HG02798 (cell line): ENCODE measurements at regions not wholly inside any gene's neighbourhood (a gene's known extent, or its start where the extent isn't known, plus 50 kb on each side); places are given as distances from the start of the nearest gene placed in this dataset.
"Not testable (repeated sequence)": the region's sequence is repeated elsewhere in the genome, so short reads cannot be mapped to it uniquely, and the experiment has no call there.

Experiments used
- ATAC-seq: cut with Tn5 transposase; IDR thresholded peaks from one replicate; pipeline ENCODE4 v1.9.1; 2021; ENCODE audit warnings: mild to moderate bottlenecking; ENCODE audit not compliant: unreplicated experiment, poor library complexity

DNA sequence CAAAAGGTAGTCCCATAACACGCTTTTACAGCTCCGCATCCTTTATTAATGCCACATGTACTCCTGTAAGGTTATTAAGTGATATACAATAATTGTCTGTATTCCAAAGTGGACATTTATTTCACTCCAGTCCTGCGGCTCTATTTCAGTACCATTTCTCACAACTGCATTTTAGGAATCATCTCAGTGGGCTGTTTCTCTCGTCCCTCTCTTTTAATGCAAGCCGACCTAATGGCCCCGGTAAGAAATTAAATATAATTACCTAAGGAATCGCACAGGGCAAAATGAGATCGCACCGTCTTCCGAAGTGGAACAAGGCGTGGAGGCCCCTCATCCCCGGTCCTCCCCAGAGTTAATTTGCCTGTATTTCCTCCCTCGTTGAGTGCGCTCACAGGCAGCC, 216.5 kb downstream of the RAB11FIP2 start:
- no peak for ATAC-seq

DNA sequence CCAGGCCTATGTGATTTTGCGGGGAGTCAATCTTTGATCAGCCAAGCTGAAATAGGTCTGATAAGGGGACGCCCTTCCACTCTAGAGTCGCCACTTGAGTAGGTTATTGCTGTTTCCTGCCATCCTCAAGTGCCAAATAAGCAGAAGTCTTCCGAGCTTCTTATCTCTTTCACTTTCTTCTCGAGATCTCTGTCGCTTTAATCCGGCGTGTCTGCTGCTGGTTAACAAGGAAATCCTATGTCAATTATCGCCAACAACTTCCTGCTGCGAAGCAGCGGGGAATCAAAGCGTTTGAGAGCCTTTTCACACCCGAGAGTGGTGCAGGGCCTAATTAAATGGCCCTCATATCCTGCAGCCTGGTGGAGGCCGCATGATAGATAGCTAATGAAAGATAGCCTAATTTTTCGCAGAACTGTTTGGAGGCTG, 215.9 kb downstream of the RAB11FIP2 start:
- no peak for ATAC-seq

DNA sequence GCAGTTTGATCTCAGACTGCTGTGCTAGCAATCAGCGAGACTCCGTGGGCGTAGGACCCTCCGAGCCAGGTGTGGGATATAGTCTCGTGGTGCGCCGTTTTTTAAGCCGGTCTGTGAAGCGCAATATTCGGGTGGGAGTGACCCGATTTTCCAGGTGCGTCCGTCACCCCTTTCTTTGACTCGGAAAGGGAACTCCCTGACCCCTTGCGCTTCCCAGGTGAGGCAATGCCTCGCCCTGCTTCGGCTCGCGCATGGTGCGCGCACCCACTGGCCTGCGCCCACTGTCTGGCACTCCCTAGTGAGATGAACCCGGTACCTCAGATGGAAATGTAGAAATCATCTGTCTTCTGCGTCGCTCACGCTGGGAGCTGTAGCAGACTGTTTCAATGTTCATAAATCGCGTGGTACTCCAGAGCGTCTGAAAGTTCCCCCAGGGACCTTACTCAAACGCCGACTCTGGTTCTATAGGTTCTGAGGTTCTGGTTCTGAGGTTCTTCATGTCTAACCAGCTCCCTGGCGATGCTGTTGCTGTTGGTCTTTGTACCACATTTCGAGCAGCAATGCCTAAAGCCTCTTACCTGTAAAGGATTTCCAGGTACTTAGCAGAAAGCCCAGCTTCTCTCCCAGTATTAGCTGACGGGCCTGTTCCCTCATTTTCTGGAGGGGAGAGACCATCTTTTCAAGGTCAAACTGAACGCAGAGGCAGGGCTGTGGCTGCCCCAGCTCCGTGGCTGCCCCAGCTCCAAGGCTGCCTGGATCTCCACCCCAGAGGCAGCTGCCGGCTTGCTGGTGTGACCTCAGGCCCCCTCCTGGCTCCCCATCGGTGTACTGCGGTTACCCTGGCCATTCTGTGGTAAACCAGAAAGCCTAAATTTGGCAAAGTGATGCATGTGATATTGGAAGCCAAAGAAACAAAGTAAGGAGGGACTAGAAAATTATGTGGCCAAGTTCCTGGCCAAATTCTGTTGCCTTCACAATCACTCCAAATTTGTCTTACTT, 207.9 kb downstream of the RAB11FIP2 start:
- not testable (repeated sequence) for ATAC-seq

DNA sequence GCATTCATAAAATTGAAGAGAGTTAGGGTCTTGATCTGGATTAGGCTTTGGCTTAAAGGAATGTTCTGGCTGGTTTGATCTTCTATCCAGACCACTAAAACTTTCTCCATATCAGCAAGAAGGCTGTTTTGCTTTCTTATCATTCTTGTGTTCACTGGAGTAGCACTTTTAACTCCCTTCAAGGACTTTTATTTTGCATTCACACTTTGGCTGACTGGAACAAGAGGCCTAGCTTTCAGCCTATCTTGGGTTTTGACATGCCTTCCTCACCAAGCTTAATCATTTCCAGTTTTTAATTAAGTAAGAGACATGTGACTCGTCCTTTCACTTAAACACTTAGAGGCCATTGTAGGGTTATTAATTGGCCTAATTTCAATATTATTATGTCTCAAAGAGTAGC, 190.3 kb downstream of the RAB11FIP2 start:
- not testable (repeated sequence) for ATAC-seq

DNA sequence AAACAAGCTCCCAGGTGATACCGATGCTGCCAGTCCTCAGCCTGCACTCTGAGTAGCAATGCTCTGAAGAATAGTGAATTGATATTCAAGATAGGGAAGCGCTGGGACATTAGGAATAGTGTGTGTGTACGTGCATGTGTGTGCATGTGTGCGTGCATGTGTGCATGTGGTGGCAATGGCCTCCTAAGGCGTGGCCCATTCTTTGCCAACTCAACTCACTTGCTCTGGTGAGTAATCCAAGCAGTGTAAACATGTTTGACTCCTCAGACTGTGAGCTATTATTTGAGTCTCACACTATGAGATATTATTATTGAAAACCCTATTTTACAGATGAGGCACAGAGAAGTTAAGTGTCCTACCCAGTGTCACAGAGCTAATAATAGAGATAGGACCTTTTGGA, 186.6 kb downstream of the RAB11FIP2 start:
- no peak for ATAC-seq

DNA sequence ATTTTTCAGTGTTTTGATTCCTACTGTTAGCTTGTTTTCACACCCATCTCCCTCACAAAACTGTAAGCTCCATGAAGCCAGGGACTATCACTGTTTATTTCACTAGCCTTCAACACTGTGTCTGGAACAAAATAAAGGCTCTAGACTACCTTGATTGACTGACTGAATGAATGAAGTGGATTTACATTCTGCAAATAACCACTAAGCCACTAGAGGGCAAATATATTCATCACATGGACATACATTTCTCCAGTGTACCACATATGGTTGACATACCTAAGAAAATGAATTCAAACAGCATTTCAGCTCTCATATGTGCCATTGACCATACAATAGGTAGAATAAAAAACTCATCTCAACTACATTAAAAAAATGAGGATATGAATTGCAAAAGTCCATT, 185.9 kb downstream of the RAB11FIP2 start:
- ATAC-seq = no peak

DNA sequence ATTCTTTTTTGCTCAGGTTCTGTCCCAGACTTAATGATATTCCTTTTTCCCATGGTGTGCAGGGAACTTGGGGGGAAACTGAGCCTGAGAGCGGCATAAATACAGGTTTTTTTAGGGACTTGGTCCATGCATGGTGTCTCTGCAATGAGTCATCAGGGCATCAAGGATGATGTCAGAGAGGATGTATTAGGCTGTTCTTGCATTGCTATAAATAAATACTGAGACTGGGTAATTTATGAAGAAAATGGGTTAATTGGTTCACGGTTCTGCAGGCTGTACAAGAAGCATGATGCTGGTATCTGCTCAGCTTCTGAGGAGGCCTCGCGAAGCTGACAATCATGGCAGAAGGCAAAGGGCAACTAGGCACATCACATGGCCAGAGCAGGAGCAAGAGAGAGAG, 185.4 kb downstream of the RAB11FIP2 start:
- ATAC-seq = no peak

DNA sequence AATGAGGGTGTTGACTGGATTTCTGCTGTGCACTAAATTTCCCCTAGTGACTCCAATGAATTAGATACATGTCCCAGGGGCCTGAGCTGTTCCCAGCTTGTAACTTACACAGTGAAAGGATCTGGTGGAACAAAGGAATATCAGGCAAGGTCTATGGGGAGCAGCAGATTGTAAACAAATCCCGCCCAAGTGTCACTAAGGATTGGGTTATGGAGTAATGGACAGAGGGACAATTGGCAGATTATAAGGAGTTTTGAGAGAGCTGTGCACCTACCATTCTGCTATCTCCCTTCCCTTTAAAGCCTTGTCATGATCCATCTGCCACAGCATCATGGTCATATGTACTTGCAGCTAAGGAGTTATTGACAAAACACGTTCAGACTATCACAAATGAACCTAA, 183.0 kb downstream of the RAB11FIP2 start:
- ATAC-seq = no peak

DNA sequence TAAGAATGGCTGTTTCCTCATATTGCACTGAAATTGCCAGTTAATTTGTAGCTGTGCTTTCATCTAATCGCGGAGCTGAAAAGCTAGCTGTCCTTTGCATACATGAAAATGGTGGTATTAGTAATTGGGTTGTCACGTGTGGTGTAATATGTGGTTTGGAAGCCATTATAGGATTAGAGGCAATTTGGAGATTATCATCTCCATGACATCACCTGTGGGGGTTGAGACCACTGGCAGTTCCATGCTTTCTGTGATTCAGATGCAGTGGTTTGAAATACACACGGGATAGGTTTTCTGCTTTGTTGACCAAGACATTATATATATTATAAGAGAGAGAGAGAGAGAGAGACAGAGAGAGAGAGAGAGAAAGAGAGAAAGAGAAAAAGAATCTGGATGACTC, 180.8 kb downstream of the RAB11FIP2 start:
- no peak for ATAC-seq

DNA sequence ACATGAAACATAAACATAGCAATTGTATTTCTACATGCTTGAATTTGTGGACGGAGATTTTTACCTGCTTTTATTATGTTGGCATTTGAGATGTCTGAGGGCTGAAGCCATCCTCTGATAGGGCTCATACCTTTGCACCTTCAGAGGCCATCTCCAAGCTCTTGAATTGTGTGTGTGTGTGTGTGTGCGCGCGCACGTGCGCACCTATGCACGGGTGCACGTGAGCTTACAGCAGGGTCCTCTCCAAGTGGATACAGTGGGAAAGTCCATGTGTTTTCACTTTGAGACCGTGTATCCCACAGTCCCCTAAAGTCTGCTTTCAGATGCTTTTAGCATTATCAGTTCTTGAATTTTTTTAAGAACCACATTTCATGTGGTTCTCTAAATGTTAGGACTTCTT, 178.6 kb downstream of the RAB11FIP2 start:
- ATAC-seq = no peak

DNA sequence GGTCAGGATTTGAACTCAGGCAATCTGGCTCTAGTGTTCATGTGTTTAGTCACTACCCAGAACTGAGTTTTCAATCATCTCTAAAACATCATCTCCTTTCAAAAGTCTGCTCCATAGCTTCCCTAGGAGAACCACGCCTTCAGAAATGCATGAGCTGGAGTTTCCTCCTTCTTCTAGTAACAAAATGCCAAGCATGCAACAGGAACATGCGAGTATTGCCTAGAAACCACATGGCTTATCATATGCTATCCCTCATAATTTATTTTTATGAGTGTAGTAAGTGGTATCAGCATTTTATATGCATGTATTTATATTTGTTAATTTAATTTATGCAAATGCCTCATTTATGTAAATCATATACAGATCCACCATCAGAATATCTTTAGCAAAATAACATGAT, 170.9 kb downstream of the RAB11FIP2 start:
- no peak for ATAC-seq

DNA sequence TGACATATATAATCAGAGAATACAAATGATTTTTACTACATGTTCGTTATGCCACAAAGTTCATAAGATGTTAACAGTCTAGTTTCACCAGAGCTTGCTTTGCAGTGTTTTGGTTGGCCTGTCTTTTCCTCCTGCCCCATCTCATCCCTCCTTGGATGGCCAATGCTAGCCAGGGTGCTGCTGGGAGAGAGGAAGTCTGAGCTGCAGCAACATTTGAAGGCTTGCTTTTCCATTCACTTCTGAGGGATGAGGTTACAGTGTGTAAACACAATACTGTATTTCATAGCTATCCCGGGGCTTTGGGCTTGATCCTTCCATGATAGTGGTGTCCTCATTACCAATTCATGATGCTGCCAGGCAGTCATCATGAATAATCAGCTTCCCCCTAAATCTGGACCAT, 170.5 kb downstream of the RAB11FIP2 start:
- no peak for ATAC-seq

DNA sequence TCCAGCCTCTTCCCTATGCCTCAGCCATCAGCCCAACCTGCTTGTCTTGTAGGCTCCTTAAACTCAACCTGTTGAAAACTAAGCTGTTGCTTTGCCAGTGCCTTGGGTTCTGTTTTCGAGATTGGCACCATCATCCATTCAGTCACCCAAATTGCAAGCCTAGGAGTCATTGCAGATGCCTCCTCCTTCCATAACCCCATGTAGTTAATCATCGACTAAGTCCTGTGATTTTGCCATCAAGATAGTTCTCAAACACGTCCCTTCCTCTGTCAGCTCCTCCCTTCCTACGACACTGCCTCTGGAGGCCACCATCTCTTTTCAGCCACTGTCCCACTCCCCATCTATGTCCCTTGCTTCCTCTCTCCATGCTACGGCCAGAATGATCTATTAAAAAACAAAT, 168.1 kb downstream of the RAB11FIP2 start:
- ATAC-seq = no peak

DNA sequence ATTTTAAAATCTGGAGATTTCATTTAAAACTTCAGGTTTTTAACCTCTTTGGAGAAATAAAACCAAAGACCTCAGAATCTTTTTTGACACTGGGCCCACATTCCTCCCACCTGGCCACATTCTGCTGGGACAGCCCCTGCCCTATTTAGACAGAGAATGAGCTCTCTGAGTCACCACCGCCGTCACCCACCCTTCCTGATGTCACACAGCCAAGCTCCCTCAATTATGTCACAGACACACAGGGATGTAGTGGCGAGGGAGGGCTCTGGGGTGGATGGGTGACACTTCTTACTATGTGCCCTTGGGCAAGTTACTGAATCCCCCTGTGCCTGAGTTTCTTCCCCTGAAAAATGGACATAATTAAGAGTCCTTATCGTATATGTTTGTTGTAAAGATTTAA, 162.6 kb downstream of the RAB11FIP2 start:
- ATAC-seq = no peak

DNA sequence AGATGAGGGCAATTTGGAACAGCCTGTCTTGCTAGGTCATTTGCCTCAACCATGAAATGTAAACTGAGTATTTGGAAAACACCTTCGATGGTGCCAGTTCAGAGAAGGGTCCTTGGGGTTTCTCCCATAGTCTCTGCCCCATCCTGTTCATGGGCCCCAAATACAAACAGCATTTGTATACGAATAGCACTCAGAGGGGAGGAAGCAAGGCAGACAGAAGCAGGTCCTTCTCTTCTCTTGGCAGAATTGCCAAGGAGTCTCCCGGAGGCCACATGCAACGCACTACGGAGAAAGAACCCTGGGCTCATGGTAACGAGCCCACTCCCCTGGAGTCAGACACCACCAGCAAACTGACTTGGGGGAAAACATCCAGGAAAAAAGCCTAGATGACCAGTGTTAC, 162.1 kb downstream of the RAB11FIP2 start:
- no peak for ATAC-seq

DNA sequence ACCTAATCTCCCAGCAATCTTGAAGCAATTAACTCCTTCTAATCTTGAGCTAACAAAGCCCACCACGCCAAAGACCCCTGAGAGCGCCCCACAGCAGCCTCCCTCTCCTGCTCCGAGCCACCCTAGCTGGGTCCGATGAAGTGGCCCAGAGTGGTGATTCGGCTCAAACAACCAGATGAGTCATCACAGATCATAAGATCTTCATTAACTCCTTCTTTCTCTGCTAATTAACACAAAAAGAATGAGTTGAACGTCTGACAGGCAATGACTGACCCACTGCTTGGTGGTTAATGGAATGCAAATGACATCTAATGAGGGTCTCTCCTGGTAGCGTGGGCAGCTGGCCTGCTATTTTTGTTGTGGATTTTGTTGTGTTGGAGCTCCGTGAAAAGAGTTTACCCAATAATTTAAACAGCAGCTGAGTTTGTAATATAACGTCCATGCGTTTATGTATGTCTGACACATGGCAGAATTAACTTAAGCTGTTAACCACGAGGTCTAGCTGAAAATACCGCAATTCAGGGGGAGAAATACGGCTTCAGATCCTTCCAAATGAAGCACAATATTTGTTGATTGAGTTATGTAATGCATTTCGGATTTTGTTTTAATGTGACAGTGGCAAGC, 161.4 kb downstream of the RAB11FIP2 start:
- no peak for ATAC-seq

DNA sequence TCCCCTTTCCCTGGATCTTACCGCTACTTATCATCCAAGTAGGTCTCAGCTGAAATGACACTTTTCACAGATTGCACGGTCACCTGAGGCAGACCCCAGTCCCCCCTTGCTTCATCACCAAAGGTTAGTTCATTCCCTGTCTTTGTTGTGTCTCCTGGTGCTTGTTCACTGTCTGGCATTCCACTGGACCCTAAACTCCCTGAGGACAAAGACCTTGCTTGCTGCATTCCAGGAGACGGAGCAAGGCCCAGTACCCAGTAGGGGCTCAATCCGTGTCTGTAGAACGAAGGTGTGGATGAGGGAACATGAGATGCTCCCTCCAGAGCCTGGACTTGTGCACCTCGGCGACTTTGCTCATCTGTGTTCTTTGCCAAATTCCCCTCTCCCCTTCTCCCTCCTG, 160.0 kb downstream of the RAB11FIP2 start:
- ATAC-seq = no peak

DNA sequence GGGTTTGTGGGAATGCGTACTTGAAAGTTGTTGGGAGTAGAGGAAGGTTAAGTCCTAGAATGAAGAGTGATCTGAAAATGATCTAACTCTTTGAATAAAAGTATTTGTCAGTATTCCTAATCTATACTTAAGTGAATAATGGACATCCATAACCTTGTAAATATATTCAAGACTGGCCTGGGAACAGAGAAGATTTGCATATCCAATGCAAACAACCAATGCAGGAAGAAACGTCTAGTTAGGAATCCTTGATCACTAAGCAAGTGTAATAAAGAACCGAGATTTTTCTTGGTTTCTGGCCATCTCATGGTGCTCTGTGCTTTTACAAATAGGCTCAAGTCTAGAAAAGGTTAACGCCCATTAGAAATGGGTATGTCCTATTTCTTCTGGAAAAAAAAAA, 157.1 kb downstream of the RAB11FIP2 start:
- ATAC-seq = no peak

DNA sequence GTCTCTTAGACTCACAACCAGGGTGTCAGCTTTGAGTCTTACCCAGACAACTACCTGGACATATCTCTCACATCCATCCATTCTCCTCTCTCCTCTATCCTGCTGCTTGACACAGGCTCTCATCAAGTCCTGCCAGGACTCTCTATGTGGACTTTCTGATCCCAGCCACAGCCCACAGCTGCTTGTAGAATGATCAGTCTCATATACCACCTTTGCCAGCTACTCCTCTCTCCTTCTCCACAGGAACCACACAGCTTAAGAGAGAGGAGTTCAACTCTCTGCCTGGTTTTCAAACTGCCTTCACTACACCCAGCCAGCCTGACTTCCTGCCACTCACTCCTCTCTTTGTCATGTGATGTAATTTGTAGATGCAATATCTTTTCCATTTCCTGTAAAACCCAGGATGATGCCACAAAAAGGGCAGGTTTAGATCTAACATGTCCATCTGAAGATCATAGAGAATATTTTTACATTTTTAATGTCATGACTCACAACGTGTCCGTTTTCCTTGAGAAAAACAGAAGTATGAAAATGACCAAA, 154.0 kb downstream of the RAB11FIP2 start:
- no peak for ATAC-seq

DNA sequence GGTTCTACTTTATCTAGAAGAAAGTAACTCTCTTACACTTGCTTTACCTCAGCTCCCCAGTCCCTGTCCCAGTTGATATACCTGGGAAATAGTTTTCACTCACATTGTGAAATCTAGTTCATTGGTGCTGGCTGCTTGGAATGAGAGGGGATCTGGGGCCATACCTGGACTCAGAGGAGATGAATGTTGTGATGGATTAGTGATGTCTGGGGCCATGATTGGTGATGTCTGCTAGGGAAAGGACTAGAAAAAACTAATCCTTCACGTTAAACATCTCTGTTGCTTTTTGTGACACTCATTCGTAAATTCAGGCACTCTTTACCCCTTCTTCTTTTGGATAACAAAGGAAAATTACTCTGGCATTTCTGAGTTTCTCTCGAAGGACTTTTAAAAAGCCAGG, 152.4 kb downstream of the RAB11FIP2 start:
- no peak for ATAC-seq

DNA sequence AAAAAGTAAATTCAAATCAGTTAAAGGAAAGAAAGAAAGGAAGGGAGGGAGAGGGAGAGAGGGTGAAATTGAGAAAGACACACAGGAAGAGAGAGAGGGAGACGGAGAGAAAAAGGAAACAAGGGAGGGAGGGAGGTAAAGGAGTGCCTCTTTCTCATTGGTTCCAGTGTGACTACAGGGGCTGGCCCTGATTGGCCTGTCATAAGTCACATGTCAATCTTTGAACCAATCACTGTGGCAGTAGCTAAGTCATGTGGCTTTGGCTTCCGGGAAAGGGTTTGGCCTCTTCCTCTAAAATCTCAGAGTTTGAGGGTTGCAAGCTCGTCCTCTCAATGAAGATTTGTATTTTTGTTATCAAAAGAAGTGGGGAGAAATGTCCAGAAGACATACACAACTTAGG, 150.2 kb downstream of the RAB11FIP2 start:
- no peak for ATAC-seq
